BLaER1 (cell line): ENCODE measurements at regions not wholly inside any gene's neighbourhood (a gene's known extent, or its start where the extent isn't known, plus 50 kb on each side); places are given as distances from the start of the nearest gene placed in this dataset.
"Not testable (repeated sequence)": the region's sequence is repeated elsewhere in the genome, so short reads cannot be mapped to it uniquely, and the experiment has no call there.

Experiments
- H3K27ac ChIP-seq: shearing (Covaris generic); formaldehyde crosslinking; 2 replicates; pipeline ENCODE4 v1.8.1; 2022
- H3K27me3 ChIP-seq: shearing (Covaris generic); formaldehyde crosslinking; 2 replicates; pipeline ENCODE4 v1.8.1; 2022
- H3K36me3 ChIP-seq: shearing (Covaris generic); formaldehyde crosslinking; 2 replicates; pipeline ENCODE4 v1.8.1; 2022
- H3K4me1 ChIP-seq: shearing (Covaris generic); formaldehyde crosslinking; 2 replicates; pipeline ENCODE4 v1.8.1; 2022
- H3K4me2 ChIP-seq: shearing (Covaris generic); formaldehyde crosslinking; 2 replicates; pipeline ENCODE4 v1.8.1; 2022
- H3K4me3 ChIP-seq: shearing (Covaris generic); formaldehyde crosslinking; 2 replicates; pipeline ENCODE4 v1.8.1; 2022
- H3K9ac ChIP-seq: shearing (Covaris generic); formaldehyde crosslinking; 2 replicates; pipeline ENCODE4 v1.8.1; 2022
- H3K9me3 ChIP-seq: shearing (Covaris generic); formaldehyde crosslinking; 2 replicates; pipeline ENCODE4 v1.8.1; 2022
- H4K20me1 ChIP-seq: shearing (Covaris generic); formaldehyde crosslinking; 2 replicates; pipeline ENCODE4 v1.8.1; 2022

DNA sequence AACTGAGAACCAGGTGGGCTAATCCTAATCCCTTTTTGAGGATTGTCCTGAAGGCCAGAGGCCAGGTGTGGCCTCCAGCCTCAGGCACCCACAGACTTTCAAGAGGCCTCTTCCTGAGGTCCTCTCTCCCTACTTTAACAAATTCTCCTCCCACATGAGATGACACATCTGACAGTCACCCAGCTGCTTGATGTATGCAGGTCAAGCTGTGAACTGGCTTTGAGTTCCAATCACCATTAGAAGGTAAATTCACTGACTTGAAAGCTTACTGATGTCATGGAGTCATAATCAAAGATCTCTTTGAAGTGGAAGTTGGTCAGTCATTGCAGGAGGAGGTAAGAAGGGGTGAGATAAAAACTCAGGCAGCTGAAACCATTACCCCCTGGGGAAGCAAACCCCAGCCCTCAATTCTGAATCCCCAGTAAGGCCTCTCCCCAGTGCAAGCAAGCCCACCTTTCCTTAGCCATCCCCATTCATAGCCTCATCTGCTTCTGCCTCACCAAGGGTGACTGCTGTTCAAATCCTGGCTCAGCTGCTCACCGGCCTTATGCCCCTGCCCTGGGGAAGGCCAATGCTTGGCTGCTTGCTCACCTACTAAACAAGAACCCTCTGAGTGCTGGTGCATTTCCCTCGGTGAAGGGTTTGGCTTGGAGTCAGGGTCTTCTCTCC lies 196.3 kb downstream of the BCL2L11 start:
- not testable (repeated sequence) for H3K27me3 ChIP-seq, H3K4me3 ChIP-seq, H3K4me1 ChIP-seq, H3K4me2 ChIP-seq, H3K9ac ChIP-seq, H3K36me3 ChIP-seq, H3K27ac ChIP-seq, H3K9me3 ChIP-seq, H4K20me1 ChIP-seq

GRCh38 chr2:111319552-111319951 lies 198.8 kb downstream of the BCL2L11 start:
- not testable (repeated sequence) for H4K20me1 ChIP-seq, H3K9ac ChIP-seq, H3K27me3 ChIP-seq, H3K4me2 ChIP-seq, H3K36me3 ChIP-seq, H3K27ac ChIP-seq, H3K9me3 ChIP-seq, H3K4me3 ChIP-seq, H3K4me1 ChIP-seq

DNA sequence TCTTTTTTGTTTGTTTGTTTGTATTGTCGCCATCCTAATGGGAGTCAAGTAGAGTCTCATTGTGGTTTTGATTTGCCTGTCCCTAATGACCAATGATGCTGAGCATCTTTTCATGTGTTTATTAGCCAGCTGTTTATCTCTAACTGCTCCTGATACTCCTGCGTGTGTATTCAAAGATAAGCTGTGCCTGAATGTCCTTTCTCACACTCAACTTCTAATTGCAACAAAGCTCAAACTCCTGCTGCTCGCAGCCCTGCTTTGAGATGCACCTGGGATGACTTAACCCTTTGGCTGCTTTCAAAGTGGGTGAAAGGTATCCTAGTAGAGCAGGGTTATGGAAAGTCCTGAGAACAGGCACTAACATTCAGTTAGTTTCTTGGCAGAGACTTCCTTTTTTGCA lies 199.6 kb downstream of the BCL2L11 start:
- not testable (repeated sequence) for H3K9ac ChIP-seq, H3K27ac ChIP-seq, H3K36me3 ChIP-seq, H3K4me2 ChIP-seq, H3K27me3 ChIP-seq, H3K9me3 ChIP-seq, H3K4me1 ChIP-seq, H4K20me1 ChIP-seq, H3K4me3 ChIP-seq

- H3K4me3 ChIP-seq, H3K36me3 ChIP-seq, H3K27me3 ChIP-seq, H3K9ac ChIP-seq, H3K4me1 ChIP-seq, H3K4me2 ChIP-seq, H4K20me1 ChIP-seq, H3K27ac ChIP-seq, H3K9me3 ChIP-seq: not testable (repeated sequence)
Observed at GRCh38 chr2:111320965-111321364, 200.3 kb downstream of the BCL2L11 start.

DNA sequence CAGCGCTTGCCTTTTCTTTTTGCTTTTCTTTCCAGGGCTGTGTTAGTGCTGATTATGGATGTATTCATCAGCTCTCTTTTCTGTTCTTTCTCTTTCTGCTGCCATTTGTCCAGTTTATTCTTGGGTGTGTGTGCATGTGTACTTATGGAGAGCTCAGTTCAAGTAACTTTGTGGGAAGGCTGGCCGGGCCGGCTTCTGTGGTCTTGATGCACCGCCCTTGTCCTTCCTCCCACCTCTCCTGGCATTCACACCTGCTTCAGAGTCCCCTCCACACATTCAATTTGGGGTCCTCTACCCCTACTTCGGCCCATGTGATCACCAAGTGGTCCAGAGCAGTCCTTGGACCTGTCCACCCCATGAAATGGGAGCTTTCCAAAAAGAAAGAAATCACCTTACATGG lies 202.7 kb downstream of the BCL2L11 start:
- H3K36me3 ChIP-seq, H4K20me1 ChIP-seq, H3K27ac ChIP-seq, H3K9me3 ChIP-seq, H3K4me3 ChIP-seq, H3K27me3 ChIP-seq, H3K4me1 ChIP-seq, H3K4me2 ChIP-seq, H3K9ac ChIP-seq: not testable (repeated sequence)

DNA sequence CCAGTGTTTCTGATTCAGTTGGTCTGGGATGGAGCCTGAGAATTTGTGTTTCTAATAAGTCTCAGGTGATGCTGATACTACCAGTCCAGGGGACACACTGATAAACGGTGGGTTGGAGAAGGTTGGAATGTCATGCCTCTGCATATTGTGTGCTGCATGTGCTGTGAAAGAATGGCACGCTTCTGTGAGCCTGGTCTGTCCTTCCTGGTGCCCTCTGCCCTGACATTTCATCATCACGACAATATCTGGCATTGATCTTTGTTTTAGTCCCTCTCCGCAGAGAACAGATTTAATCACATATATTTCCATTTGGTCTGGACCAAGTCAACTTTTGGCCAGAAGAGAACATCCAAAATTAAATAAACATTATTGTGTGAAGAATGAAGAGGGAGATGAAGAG lies 207.0 kb downstream of the BCL2L11 start:
- H3K36me3 ChIP-seq, H3K27me3 ChIP-seq, H4K20me1 ChIP-seq, H3K9ac ChIP-seq, H3K4me3 ChIP-seq, H3K27ac ChIP-seq, H3K4me1 ChIP-seq, H3K9me3 ChIP-seq, H3K4me2 ChIP-seq: not testable (repeated sequence)

DNA sequence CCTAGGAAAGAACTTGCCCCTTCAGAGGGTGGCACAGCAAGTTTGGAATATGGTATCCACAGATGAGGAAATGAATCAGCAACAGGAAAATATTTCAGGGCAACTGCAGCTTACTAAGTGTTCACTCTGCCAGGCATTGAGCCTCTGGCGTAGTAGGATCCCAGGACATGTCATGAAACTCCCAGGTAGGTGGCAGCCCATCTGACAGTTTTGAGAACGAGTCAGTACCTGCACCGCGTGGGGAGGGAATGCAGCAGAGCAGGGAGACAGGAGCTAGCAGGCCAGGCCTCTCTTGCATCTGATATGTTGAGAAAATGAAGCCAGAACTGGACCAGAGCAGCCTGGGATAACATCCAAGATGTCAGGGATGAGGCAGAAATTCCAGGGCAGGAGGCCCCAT lies 208.6 kb downstream of the BCL2L11 start:
- not testable (repeated sequence) for H3K4me3 ChIP-seq, H3K4me2 ChIP-seq, H3K4me1 ChIP-seq, H3K9ac ChIP-seq, H3K27me3 ChIP-seq, H3K27ac ChIP-seq, H3K9me3 ChIP-seq, H4K20me1 ChIP-seq, H3K36me3 ChIP-seq

- H3K9me3 ChIP-seq, H3K27me3 ChIP-seq, H4K20me1 ChIP-seq, H3K36me3 ChIP-seq, H3K4me2 ChIP-seq, H3K4me3 ChIP-seq, H3K27ac ChIP-seq, H3K4me1 ChIP-seq, H3K9ac ChIP-seq: not testable (repeated sequence)
Observed at GRCh38 chr2:111331099-111331724, 210.5 kb downstream of the BCL2L11 start.

- not testable (repeated sequence) for H3K9me3 ChIP-seq, H3K4me1 ChIP-seq, H3K4me3 ChIP-seq, H4K20me1 ChIP-seq, H3K27me3 ChIP-seq, H3K9ac ChIP-seq, H3K4me2 ChIP-seq, H3K27ac ChIP-seq, H3K36me3 ChIP-seq
Observed at GRCh38 chr2:111335220-111335907, 214.7 kb downstream of the BCL2L11 start.

GRCh38 chr2:111338474-111338873 lies 217.8 kb downstream of the BCL2L11 start:
- H3K27me3 ChIP-seq, H3K4me3 ChIP-seq, H3K9me3 ChIP-seq, H3K36me3 ChIP-seq, H3K9ac ChIP-seq, H4K20me1 ChIP-seq, H3K4me2 ChIP-seq, H3K27ac ChIP-seq, H3K4me1 ChIP-seq: not testable (repeated sequence)

DNA sequence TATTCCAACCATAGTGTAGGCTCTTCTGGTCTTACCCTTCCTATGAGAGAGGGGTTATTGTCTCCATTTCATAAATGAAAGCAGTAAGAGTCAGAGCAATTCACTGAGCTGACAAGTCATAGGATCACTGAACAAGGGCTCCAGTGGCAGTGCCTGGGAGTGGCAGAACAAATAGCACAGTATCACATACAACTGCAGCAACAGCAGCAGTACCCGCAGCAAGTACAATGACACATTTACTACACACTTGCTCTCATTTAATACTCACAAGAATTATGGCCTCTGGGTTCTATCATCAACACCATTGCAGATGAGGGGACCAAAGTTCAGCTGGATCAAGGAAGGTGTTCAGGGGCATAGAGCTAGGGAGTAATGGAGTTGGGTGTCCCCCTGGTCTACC lies 218.8 kb downstream of the BCL2L11 start:
- H3K4me3 ChIP-seq, H3K36me3 ChIP-seq, H3K27ac ChIP-seq, H3K4me1 ChIP-seq, H3K9me3 ChIP-seq, H3K4me2 ChIP-seq, H4K20me1 ChIP-seq, H3K27me3 ChIP-seq, H3K9ac ChIP-seq: not testable (repeated sequence)

GRCh38 chr2:111344590-111344989 lies 223.9 kb downstream of the BCL2L11 start:
- H3K4me3 ChIP-seq, H3K27ac ChIP-seq, H3K9me3 ChIP-seq, H3K4me1 ChIP-seq, H3K4me2 ChIP-seq, H4K20me1 ChIP-seq, H3K9ac ChIP-seq, H3K27me3 ChIP-seq, H3K36me3 ChIP-seq: not testable (repeated sequence)

GRCh38 chr2:111345439-111345838 lies 224.7 kb downstream of the BCL2L11 start:
- H3K4me3 ChIP-seq, H3K36me3 ChIP-seq: not testable (repeated sequence)

DNA sequence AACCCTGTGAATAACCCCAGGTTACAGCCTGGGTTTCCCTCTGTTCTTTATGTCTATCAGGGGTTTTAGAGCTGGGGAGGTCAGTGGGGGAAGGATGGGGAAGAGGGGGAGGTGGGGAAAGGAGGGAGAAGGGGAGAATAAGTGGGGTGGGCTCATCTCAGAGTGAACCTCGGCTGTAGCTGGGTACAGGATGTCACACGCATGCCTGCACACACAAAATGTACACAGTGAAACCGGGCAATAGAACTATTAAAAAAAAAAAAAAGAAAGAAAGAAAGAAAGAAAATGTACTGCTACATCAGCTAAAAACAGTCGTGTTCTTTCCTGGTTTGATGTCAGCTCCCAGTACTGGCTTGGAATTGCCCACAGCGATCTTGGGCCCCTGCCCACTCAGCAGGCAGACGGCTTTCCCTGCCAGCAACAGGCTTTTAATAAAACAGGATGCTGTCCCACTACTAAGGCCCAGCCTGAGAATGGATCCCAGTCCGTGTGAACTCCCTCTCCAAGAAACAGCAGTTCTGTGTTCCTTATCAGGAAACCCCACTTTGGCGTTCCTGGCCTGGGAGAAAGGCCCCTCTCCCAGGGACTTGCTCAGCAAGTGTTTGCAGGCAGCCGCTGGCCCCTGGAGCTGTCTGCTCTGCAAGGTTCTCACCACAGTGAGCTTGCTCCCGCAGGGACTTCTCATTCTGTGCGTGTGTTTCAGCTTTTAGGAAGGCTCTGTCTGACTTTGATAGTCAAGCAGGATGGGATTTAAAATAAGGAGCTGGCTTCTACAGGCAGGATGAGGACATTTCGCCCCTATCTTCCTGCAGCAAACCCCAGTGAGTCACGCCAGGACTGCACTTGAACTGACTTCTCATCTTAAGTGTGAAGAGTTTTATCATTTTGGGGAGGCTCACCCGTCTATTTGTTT lies 225.6 kb downstream of the BCL2L11 start:
- not testable (repeated sequence) for H3K9ac ChIP-seq, H3K27me3 ChIP-seq, H3K27ac ChIP-seq

More at GRCh38 chr2:111345439-111345838, 224.7 kb downstream of the BCL2L11 start:
- H3K9ac ChIP-seq, H3K4me2 ChIP-seq, H4K20me1 ChIP-seq, H3K27me3 ChIP-seq, H3K9me3 ChIP-seq, H3K4me1 ChIP-seq, H3K27ac ChIP-seq: not testable (repeated sequence)

More for the DNA sequence above, 225.6 kb downstream of the BCL2L11 start:
- not testable (repeated sequence) for H3K4me3 ChIP-seq, H3K4me1 ChIP-seq, H3K9me3 ChIP-seq, H3K36me3 ChIP-seq, H4K20me1 ChIP-seq
- H3K4me2 ChIP-seq, result peak overlapping the region; percentile 47; the same call in 1 of the 2 replicates
